IMR-90 (cell line): ENCODE measurements at regions not wholly inside any gene's neighbourhood (a gene's known extent, or its start where the extent isn't known, plus 50 kb on each side); places are given as distances from the start of the nearest gene placed in this dataset.
"Not testable (repeated sequence)": the region's sequence is repeated elsewhere in the genome, so short reads cannot be mapped to it uniquely, and the experiment has no call there.

Source experiments
- FOS ChIP-seq: fragments of 150-350 bp; IDR thresholded peaks from 2 replicates; pipeline ENCODE4 v1.6.1; 2016; ENCODE audit warnings: low read depth, low read length
- POLR2A ChIP-seq: IDR thresholded peaks from 2 replicates; pipeline ENCODE4 v1.6.1; 2012; ENCODE audit warnings: mild to moderate bottlenecking, low read depth, low read length
- TF ChIP-seq, protein P1 (sequence below): conservative IDR thresholded peaks from 2 replicates; pipeline ENCODE4 v1.5.1; 2012; ENCODE audit warnings: mild to moderate bottlenecking, low read depth, low read length, improper control_type of control experiment

DNA sequence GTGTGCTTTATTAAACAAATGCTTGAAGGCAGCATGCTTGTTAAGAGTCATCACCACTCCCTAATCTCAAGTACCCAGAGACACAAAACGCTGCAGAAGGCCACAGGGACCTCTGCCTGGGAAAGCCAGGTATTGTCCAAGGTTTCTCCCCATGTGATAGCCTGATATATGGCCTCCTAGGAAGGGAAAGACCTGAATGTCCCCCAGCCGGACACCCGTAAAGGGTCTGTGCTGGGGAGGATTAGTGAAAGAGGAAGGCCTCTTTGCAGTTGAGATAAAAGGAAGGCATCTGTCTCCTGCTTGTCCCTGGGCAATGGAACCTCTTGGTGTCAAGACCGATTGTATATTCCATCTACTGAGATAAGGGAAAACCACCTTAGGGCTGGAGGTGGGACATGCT, 159.7 kb downstream of the ADRA2C start:
- TF ChIP-seq, protein P1, sequence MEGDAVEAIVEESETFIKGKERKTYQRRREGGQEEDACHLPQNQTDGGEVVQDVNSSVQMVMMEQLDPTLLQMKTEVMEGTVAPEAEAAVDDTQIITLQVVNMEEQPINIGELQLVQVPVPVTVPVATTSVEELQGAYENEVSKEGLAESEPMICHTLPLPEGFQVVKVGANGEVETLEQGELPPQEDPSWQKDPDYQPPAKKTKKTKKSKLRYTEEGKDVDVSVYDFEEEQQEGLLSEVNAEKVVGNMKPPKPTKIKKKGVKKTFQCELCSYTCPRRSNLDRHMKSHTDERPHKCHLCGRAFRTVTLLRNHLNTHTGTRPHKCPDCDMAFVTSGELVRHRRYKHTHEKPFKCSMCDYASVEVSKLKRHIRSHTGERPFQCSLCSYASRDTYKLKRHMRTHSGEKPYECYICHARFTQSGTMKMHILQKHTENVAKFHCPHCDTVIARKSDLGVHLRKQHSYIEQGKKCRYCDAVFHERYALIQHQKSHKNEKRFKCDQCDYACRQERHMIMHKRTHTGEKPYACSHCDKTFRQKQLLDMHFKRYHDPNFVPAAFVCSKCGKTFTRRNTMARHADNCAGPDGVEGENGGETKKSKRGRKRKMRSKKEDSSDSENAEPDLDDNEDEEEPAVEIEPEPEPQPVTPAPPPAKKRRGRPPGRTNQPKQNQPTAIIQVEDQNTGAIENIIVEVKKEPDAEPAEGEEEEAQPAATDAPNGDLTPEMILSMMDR: not testable (repeated sequence)
- not testable (repeated sequence) for TF ChIP-seq FOS, POLR2A
